ENCODE measurements at regions not wholly inside any gene's neighbourhood (a gene's known extent, or its start where the extent isn't known, plus 50 kb on each side); places are given as distances from the start of the nearest gene placed in this dataset.

DNA sequence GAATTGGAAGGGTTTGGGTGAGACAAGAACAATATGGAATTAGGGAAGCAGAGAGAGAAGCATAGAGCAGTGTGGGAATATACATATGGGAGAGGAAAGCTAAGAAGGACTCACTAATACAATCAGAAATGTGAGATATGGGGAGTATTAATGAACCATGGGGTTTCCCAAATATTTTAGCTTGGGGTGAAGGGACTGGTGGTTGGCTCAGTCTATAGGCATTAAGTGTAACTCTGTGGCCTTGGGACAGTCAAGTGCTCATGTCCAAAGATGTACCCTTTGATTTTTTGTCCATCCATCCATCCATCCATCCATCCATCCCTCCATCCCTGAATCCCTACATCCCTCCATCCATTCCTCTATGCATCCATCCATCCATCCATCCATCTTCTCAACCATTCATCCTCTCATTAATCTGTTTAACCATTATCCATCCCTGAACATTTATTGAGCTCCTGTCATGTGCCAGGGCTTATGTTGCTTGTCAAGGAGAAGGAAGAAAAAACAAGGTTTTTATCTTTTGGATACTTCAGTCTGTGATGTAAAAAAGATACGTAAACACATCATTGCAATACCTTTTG, 263.4 kb upstream of the CHD6 start:
- FAIRE-seq (no peak), DNase-seq (ENCODE audit: low read depth in 1 of 2, low spot score in 2 of 2) (no peak)
- Histone ChIP-seq H2BK120ac (replicated peaks; ENCODE audit: low read depth, low read length) (no peak overlapping the region), H4K91ac (replicated peaks; ENCODE audit: insufficient read length, low read length) (no peak overlapping the region), H3K27ac (ENCODE audit: low read depth, low read length) (no peak overlapping the region), H2BK15ac (ENCODE audit: low read length) (no peak overlapping the region), H2AFZ (ENCODE audit: low read length) (no peak overlapping the region), H4K5ac (ENCODE audit: insufficient read length, low read depth, low read length) (no peak overlapping the region), H2AK5ac (ENCODE audit: low read depth, low read length) (no peak overlapping the region), H3K27me3 (replicated peaks in 1 of 4; ENCODE audit: control insufficient read depth in 3 of 4, extremely low read depth in 1 of 4, insufficient read depth in 3 of 4, low read length in 3 of 4) (no peaks in the 10 kb centered on the region), H3K9ac (replicated peaks in 1 of 4; ENCODE audit: extremely low read depth in 1 of 4, low read depth in 3 of 4, low read length in 3 of 4) (no peak overlapping the region), H3K56ac (replicated peaks; ENCODE audit: insufficient read length, low read depth, low read length) (no peak overlapping the region), H2BK5ac (ENCODE audit: low read depth, low read length) (no peak overlapping the region), H3K14ac (ENCODE audit: insufficient read length) (no peak overlapping the region), H3K4me1 (replicated peaks in 1 of 4; ENCODE audit: control insufficient read depth in 3 of 4, insufficient read depth in 4 of 4, low read length in 3 of 4) (no peaks in the 10 kb centered on the region), H3K4me3 (ENCODE audit: extremely low read depth in 1 of 4, insufficient read depth in 2 of 4, low read depth in 3 of 4, low read length in 4 of 4) (no peak overlapping the region), H3K4me2 (ENCODE audit: insufficient read depth in 1 of 2, low read depth in 2 of 2, low read length in 2 of 2) (no peak overlapping the region), H3K79me1 (ENCODE audit: low read depth, low read length) (no peaks in the 10 kb centered on the region), H3K79me2 (ENCODE audit: control insufficient read depth in 1 of 2, insufficient read depth in 2 of 2, low read length in 2 of 2) (no peaks in the 10 kb centered on the region), H3K18ac (ENCODE audit: extremely low read depth, low read length) (no peak overlapping the region), H3K23ac (ENCODE audit: insufficient read length) (no peak overlapping the region), H3K9me3 (ENCODE audit: insufficient read depth in 2 of 2, low read depth in 1 of 2, low read length in 1 of 2) (no peaks in the 10 kb centered on the region), H2BK20ac (ENCODE audit: low read length) (no peak overlapping the region), H3K23me2 (ENCODE audit: low read depth, low read length) (peaks cover 2% of the 10 kb centered on the region; the same call in 1 of the 2 replicates), H3K4ac (replicated peaks; ENCODE audit: insufficient read length, low read depth, low read length) (no peak overlapping the region), H3K36me3 (ENCODE audit: control insufficient read depth in 2 of 4, insufficient read depth in 4 of 4, low read length in 3 of 4) (no peaks in the 10 kb centered on the region), H4K20me1 (replicated peaks in 1 of 2; ENCODE audit: control insufficient read depth in 1 of 2, insufficient read depth in 2 of 2, low read length in 2 of 2) (no peaks in the 10 kb centered on the region), H2BK12ac (ENCODE audit: low read depth, low read length) (no peak overlapping the region), H4K8ac (ENCODE audit: extremely low read depth, insufficient read depth, low read length) (no peak overlapping the region)
- TF ChIP-seq SUZ12 (IDR thresholded peaks at IDR 0.05; ENCODE audit: low read length) (no peak), SRF (IDR thresholded peaks at IDR 0.05; ENCODE audit: low read depth, low read length) (no peak), CREB1 (IDR thresholded peaks at IDR 0.05) (no peak), TCF12 (IDR thresholded peaks at IDR 0.05; ENCODE audit: low read depth, low read length) (no peak), CHD1 (IDR thresholded peaks at IDR 0.05; ENCODE audit: low read depth, low read length) (no peak)
- ChIA-PET CTCF (ENCODE audit: partially characterized antibody) (interaction anchor here (1.8 kb wide), 1 partner anchor 147 kb away, joined by 6 read pairs; no protein-coding TSS in a partner anchor), POLR2A (ENCODE audit: partially characterized antibody) (interaction anchor here (1.2 kb wide), 1 partner anchor 8 kb away, joined by 3 read pairs; no protein-coding TSS in a partner anchor)
- WGBS, 2 experiments (ENCODE audit: extremely low coverage in 1 of 2, insufficient coverage in 1 of 2, insufficient read length in 1 of 2, insufficient replicate concordance in 2 of 2, low coverage in 1 of 2, low lambda C conversion rate in 2 of 2, missing lambda C conversion rate in 1 of 2) = 100% methylated on average over 1 of the region's 1 CpG; no CpG with 5 or more reads in 1 of the 2 experiments

Data from H1 (cell line).